ENCODE measurements at regions not wholly inside any gene's neighbourhood (a gene's known extent, or its start where the extent isn't known, plus 50 kb on each side); places are given as distances from the start of the nearest gene placed in this dataset.

- no peak overlapping the region for H3K4me3 ChIP-seq
- no peaks in the 10 kb centered on the region for H3K4me1 ChIP-seq
- no peak overlapping the region for H3K27ac ChIP-seq
- no peak for DNase-seq
- no peaks in the 10 kb centered on the region for H3K27me3 ChIP-seq
- no peaks in the 10 kb centered on the region for H3K9me3 ChIP-seq
- intact Hi-C loops (cut with DNase I; ENCODE audit: low total_unique reads), result no loop called here
- H3K36me3 ChIP-seq, result no peaks in the 10 kb centered on the region
- TF ChIP-seq CTCF (IDR thresholded peaks at IDR 0.05), result no peak
- no peak for TF ChIP-seq POLR2A (IDR thresholded peaks at IDR 0.05)
Measured at GRCh38 chr4:133452678-133453077, 303.6 kb downstream of the PCDH10 start.

GRCh38 chr4:133450813-133451212 is 301.7 kb downstream of the PCDH10 start:
- Histone ChIP-seq H3K9me3 (no peaks in the 10 kb centered on the region), H3K27ac (no peak overlapping the region), H3K4me3 (no peak overlapping the region), H3K27me3 (no peaks in the 10 kb centered on the region), H3K4me1 (no peaks in the 10 kb centered on the region), H3K36me3 (no peaks in the 10 kb centered on the region)
- DNase-seq, result no peak
- TF ChIP-seq CTCF (IDR thresholded peaks at IDR 0.05) (no peak), POLR2A (IDR thresholded peaks at IDR 0.05) (no peak)
- intact Hi-C loops (cut with DNase I; ENCODE audit: low total_unique reads), result no loop called here

- Histone ChIP-seq H3K4me1 (no peaks in the 10 kb centered on the region), H3K27me3 (no peaks in the 10 kb centered on the region), H3K27ac (no peak overlapping the region), H3K4me3 (no peak overlapping the region), H3K36me3 (no peaks in the 10 kb centered on the region), H3K9me3 (no peaks in the 10 kb centered on the region)
- TF ChIP-seq POLR2A (IDR thresholded peaks at IDR 0.05), result no peak
- TF ChIP-seq CTCF (IDR thresholded peaks at IDR 0.05), result no peak
- DNase-seq, result no peak
- intact Hi-C loops (cut with DNase I; ENCODE audit: low total_unique reads), result no loop called here
Measured at GRCh38 chr4:133440404-133440803, 291.3 kb downstream of the PCDH10 start.

- Histone ChIP-seq H3K27ac (no peak overlapping the region), H3K4me3 (no peak overlapping the region), H3K27me3 (no peaks in the 10 kb centered on the region), H3K36me3 (no peaks in the 10 kb centered on the region), H3K4me1 (no peaks in the 10 kb centered on the region), H3K9me3 (no peaks in the 10 kb centered on the region)
- TF ChIP-seq CTCF (IDR thresholded peaks at IDR 0.05), result no peak
- no peak for TF ChIP-seq POLR2A (IDR thresholded peaks at IDR 0.05)
- no peak for DNase-seq
- intact Hi-C loops (cut with DNase I; ENCODE audit: low total_unique reads), result no loop called here
Measured at GRCh38 chr4:133439830-133440229, 290.7 kb downstream of the PCDH10 start.

GRCh38 chr4:133424605-133425004 is 275.5 kb downstream of the PCDH10 start:
- no peak for DNase-seq
- intact Hi-C loops (cut with DNase I; ENCODE audit: low total_unique reads), result no loop called here
- Histone ChIP-seq H3K4me3 (no peak overlapping the region), H3K4me1 (no peaks in the 10 kb centered on the region), H3K9me3 (no peaks in the 10 kb centered on the region), H3K27ac (no peak overlapping the region), H3K36me3 (peaks cover 0 to 3% of the 10 kb centered on the region in 2 donors), H3K27me3 (no peaks in the 10 kb centered on the region)
- no peak for TF ChIP-seq CTCF (IDR thresholded peaks at IDR 0.05)
- no peak for TF ChIP-seq POLR2A (IDR thresholded peaks at IDR 0.05)

All from uterus (tissue), 3 donors.